ENCODE measurements at regions not wholly inside any gene's neighbourhood (a gene's known extent, or its start where the extent isn't known, plus 50 kb on each side); places are given as distances from the start of the nearest gene placed in this dataset.
"Not testable (repeated sequence)": the region's sequence is repeated elsewhere in the genome, so short reads cannot be mapped to it uniquely, and the experiment has no call there.

- no peak for DNase-seq
Measured at GRCh38 chr1:200281201-200281835, 128.5 kb downstream of the ZNF281 start.

GRCh38 chr1:200279810-200280411, 129.9 kb downstream of the ZNF281 start:
- peak; percentile 17 to 18 for DNase-seq

GRCh38 chr1:200275816-200276453, 133.9 kb downstream of the ZNF281 start:
- no peak for DNase-seq

GRCh38 chr1:200275415-200275814, 134.4 kb downstream of the ZNF281 start:
- no peak for DNase-seq

- DNase-seq: no peak
Measured at GRCh38 chr1:200274116-200274515, 135.7 kb downstream of the ZNF281 start.

- no peak for DNase-seq
Measured at GRCh38 chr1:200272481-200273068, 137.3 kb downstream of the ZNF281 start.

- no peak for DNase-seq
Measured at GRCh38 chr1:200269256-200269655, 140.6 kb downstream of the ZNF281 start.

- no peak for DNase-seq
Measured at GRCh38 chr1:200267937-200268336, 141.9 kb downstream of the ZNF281 start.

GRCh38 chr1:200267458-200267857, 142.4 kb downstream of the ZNF281 start:
- no peak for DNase-seq

- no peak for DNase-seq
Measured at GRCh38 chr1:200266871-200267270, 143.0 kb downstream of the ZNF281 start.

GRCh38 chr1:200265881-200266280, 144.0 kb downstream of the ZNF281 start:
- DNase-seq: no peak

GRCh38 chr1:200265104-200265503, 144.7 kb downstream of the ZNF281 start:
- no peak for DNase-seq

GRCh38 chr1:200263203-200263602, 146.6 kb downstream of the ZNF281 start:
- no peak for DNase-seq

- DNase-seq: no peak
Measured at GRCh38 chr1:200262326-200262965, 147.4 kb downstream of the ZNF281 start.

- no peak for DNase-seq
Measured at GRCh38 chr1:200260597-200261335, 149.1 kb downstream of the ZNF281 start.

GRCh38 chr1:200258447-200259375, 151.1 kb downstream of the ZNF281 start:
- no peak for DNase-seq

- DNase-seq: no peak
Measured at GRCh38 chr1:200257235-200257634, 152.6 kb downstream of the ZNF281 start.

- not testable (repeated sequence) for DNase-seq
Measured at GRCh38 chr1:200254602-200255001, 155.2 kb downstream of the ZNF281 start.

GRCh38 chr1:200253774-200254495, 155.9 kb downstream of the ZNF281 start:
- DNase-seq: no peak

- no peak for DNase-seq
Measured at GRCh38 chr1:200252531-200252930, 157.3 kb downstream of the ZNF281 start.

- DNase-seq: no peak
Measured at GRCh38 chr1:200250469-200250868, 159.4 kb downstream of the ZNF281 start.

Data from hippocampal formation (tissue), 2 donors.